HepG2 (cell line): ENCODE measurements at regions not wholly inside any gene's neighbourhood (a gene's known extent, or its start where the extent isn't known, plus 50 kb on each side); places are given as distances from the start of the nearest gene placed in this dataset.

Source experiments
- ATAC-seq: fragments of 200-7000 bp; cut with Tn5 transposase; 3 replicates; pipeline ENCODE4 v1.9.1; 2020; ENCODE audit warnings: mild to moderate bottlenecking, moderate library complexity
- BruUV-seq: library from RNA; stranded (reverse); fragments of 400-500 nt; replicated peaks from 2 replicates; lab custom pipeline; 2021; lab: Mats Ljungman, UMichigan
- CTCF ChIA-PET: fragments of 300-600 bp; formaldehyde crosslinking; extraction: SDS; loops from one replicate; lab custom pipeline; 2021; ENCODE audit warnings: low total read pairs, inconsistent platforms, low intra/inter-chr PET ratio; lab: Yijun Ruan, JAX
- POLR2A ChIA-PET: fragments of 350-600 bp; sonication (Branson Sonifier 250); formaldehyde crosslinking; loops from one replicate; lab custom pipeline; 2020; ENCODE audit warnings: antibody characterized with exemption, inconsistent platforms; lab: Yijun Ruan, JAX
- DNase-seq: peaks from one replicate; pipeline ENCODE4 v3.0.0-alpha.2; 2015; ENCODE audit warnings: low spot score
- FAIRE-seq: peaks from 3 replicates; lab custom pipeline; 2011; peaks lifted over from hg19 to GRCh38; lab: Jason Lieb, UNC
- H2AFZ ChIP-seq: one replicate; pipeline ENCODE4 v1.6.1; 2011; ENCODE audit warnings: low read length, inconsistent platforms
- H3K27ac ChIP-seq: fragments of 300-600 bp; 3 replicates; pipeline ENCODE4 v1.8.0; 2011; ENCODE audit warnings: mixed run types, mild to moderate bottlenecking, mixed read lengths, low read length, inconsistent platforms; ENCODE audit not compliant: insufficient read depth; ENCODE audit errors: extremely low read length
- H3K27me3 ChIP-seq, 2 experiments: fragments of 200-600 bp in 1 of 2; 2 replicates in 1 of 2; 3 replicates in 1 of 2; pipeline versions ENCODE4 v1.6.0 to v1.8.0; 2011; ENCODE audit warnings: low read length in 2 of 2, mild to moderate bottlenecking in 2 of 2, moderate library complexity in 2 of 2, inconsistent platforms in 1 of 2; ENCODE audit not compliant: insufficient read depth in 2 of 2, control insufficient read depth in 1 of 2
- H3K36me3 ChIP-seq, 2 experiments: fragments of 200-600 bp in 1 of 2; replicated peaks in 1 of 2; 2 replicates in 1 of 2; 3 replicates in 1 of 2; pipeline versions ENCODE4 v1.5.1 to v1.8.0; 2011; ENCODE audit warnings: low read length in 2 of 2, inconsistent platforms in 1 of 2; ENCODE audit not compliant: insufficient read depth in 2 of 2, control insufficient read depth in 1 of 2
- H3K4me1 ChIP-seq: 2 replicates; pipeline ENCODE4 v1.5.1; 2012; ENCODE audit warnings: low read length, inconsistent platforms; ENCODE audit not compliant: insufficient read depth
- H3K4me2 ChIP-seq: 2 replicates; pipeline ENCODE4 v1.6.0; 2011; ENCODE audit warnings: low read depth, low read length, inconsistent platforms
- H3K4me3 ChIP-seq, 3 experiments: fragments of 200-600 bp in 1 of 3; sonication (generic), shearing (Covaris generic) in 1 of 3; replicated peaks in 1 of 3; 2 replicates each; pipeline ENCODE4 v1.5.1; 2011 to 2016; ENCODE audit warnings: low read length in 3 of 3, inconsistent platforms in 2 of 3, low read depth in 2 of 3, mild to moderate bottlenecking in 2 of 3, control low read depth in 1 of 3, mixed read lengths in 1 of 3; ENCODE audit not compliant: insufficient read depth in 1 of 3
- H3K79me2 ChIP-seq: one replicate; pipeline ENCODE4 v1.6.1; 2011; ENCODE audit warnings: low read length, inconsistent platforms; ENCODE audit not compliant: insufficient read depth
- H3K9ac ChIP-seq: 2 replicates; pipeline ENCODE4 v1.6.0; 2011; ENCODE audit warnings: mild to moderate bottlenecking, low read depth, low read length, inconsistent platforms; ENCODE audit not compliant: insufficient read depth
- H3K9me3 ChIP-seq: 2 replicates; pipeline ENCODE4 v1.5.1; 2012; ENCODE audit warnings: mild to moderate bottlenecking, low read length
- H4K20me1 ChIP-seq: 2 replicates; pipeline ENCODE4 v1.6.0; 2011; ENCODE audit warnings: inconsistent platforms, mild to moderate bottlenecking, low read length, moderate library complexity; ENCODE audit not compliant: insufficient read depth
- CSRNP1 ChIP-seq: sonication (generic); formaldehyde crosslinking; IDR thresholded peaks from 2 replicates; pipeline ENCODE4 v1.8.1; 2023; ENCODE audit warnings: mild to moderate bottlenecking, missing genetic modification reagents
- TBL1XR1 ChIP-seq: fragments of 150-350 bp; IDR thresholded peaks from 2 replicates; pipeline ENCODE4 v1.6.1; 2014; ENCODE audit warnings: borderline replicate concordance, low read length; ENCODE audit not compliant: partially characterized antibody
- TBX3 ChIP-seq: fragments of 450-650 bp; IDR thresholded peaks from 2 replicates; pipeline ENCODE4 v1.6.1; 2017; ENCODE audit warnings: antibody characterized with exemption, mild to moderate bottlenecking, inconsistent platforms, borderline replicate concordance
- THYN1 ChIP-seq: sonication (generic); formaldehyde crosslinking; IDR thresholded peaks from 2 replicates; pipeline ENCODE4 v1.8.1; 2023; ENCODE audit warnings: low read depth, mild to moderate bottlenecking, moderate library complexity, missing genetic modification reagents, borderline replicate concordance
- ZBTB1 ChIP-seq: sonication (generic); formaldehyde crosslinking; IDR thresholded peaks from 2 replicates; pipeline ENCODE4 v1.4.0; 2020; ENCODE audit warnings: missing genetic modification reagents, borderline replicate concordance
- ZBTB14 ChIP-seq: sonication (generic); formaldehyde crosslinking; IDR thresholded peaks from 2 replicates; pipeline ENCODE4 v1.4.0; 2020; ENCODE audit warnings: missing genetic modification reagents
- ZNF441 ChIP-seq: sonication (generic); formaldehyde crosslinking; IDR thresholded peaks from 2 replicates; pipeline ENCODE4 v1.7.0; 2021; ENCODE audit warnings: missing genetic modification reagents, borderline replicate concordance
- ZNF724P ChIP-seq: sonication (generic); formaldehyde crosslinking; IDR thresholded peaks from 2 replicates; pipeline ENCODE4 v1.8.0; 2022; ENCODE audit warnings: missing genetic modification reagents, borderline replicate concordance
- ZNF792 ChIP-seq: IDR thresholded peaks from 2 replicates; pipeline ENCODE4 v1.6.1; 2016
- WGBS: methylation state at CpG from one replicate; pipeline ENCODE4 v1.1.6; 2017; ENCODE audit warnings: low lambda C conversion rate; 5-methylcytosine and 5-hydroxymethylcytosine counted together
- in situ Hi-C: cut with HindIII; loops from 2 replicates; pipeline ENCODE4 v1.10.0; 2017; ENCODE audit warnings: low pct_unique_long_range_greater_than_20kb; ENCODE audit not compliant: extremely low pct_ligation_motif_present
- intact Hi-C: fragments of 100-400 bp; cut with micrococcal nuclease; formaldehyde crosslinking; loops from one replicate; pipeline ENCODE4 v1.10.0; 2022; ENCODE audit not compliant: unreplicated experiment
- TF ChIP-seq, protein P1 (sequence below): sonication (generic); formaldehyde crosslinking; IDR thresholded peaks from 2 replicates; pipeline ENCODE4 v1.4.0; 2020; ENCODE audit warnings: mild to moderate bottlenecking, missing genetic modification reagents
- TF ChIP-seq, protein P2 (sequence below): sonication (generic); formaldehyde crosslinking; IDR thresholded peaks from 2 replicates; pipeline ENCODE4 v1.4.0; 2020; ENCODE audit warnings: missing genetic modification reagents, mild to moderate bottlenecking, borderline replicate concordance
- TF ChIP-seq, protein P3 (sequence below): sonication (generic); formaldehyde crosslinking; IDR thresholded peaks from 2 replicates; pipeline ENCODE4 v1.5.0; 2020; ENCODE audit warnings: missing genetic modification reagents

DNA sequence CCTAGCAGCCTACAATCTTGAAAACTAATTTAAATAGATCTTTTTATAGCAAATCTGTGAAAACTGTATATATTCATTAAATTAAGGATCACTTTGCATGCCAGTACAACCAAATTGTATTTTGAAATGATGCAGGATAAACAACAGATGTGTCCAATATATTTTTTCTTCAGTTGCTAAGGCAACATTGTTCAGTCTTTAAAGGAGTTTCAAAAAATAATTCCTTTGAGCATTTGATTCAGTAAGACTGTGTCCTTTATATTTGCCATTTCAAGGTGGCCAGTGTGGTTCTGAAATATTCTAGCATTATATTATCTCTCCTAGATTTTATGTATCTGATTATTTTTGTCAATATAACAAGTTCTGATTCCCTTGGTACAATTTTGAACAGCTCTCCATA, 254.7 kb downstream of the PLOD2 start:
- intact Hi-C loops, result no loop called here
- H3K4me2 ChIP-seq, result no peak overlapping the region
- no peaks in the 10 kb centered on the region for H3K36me3 ChIP-seq
- POLR2A ChIA-PET, result no interaction called here
- H3K4me3 ChIP-seq, result no peak overlapping the region
- DNase-seq (no peak), FAIRE-seq (no peak), ATAC-seq (no peak)
- CTCF ChIA-PET, result no interaction called here
- H3K4me1 ChIP-seq, result no peaks in the 10 kb centered on the region
- no peak overlapping the region for H3K9ac ChIP-seq
- H3K79me2 ChIP-seq, result no peaks in the 10 kb centered on the region
- H3K27me3 ChIP-seq, result no peaks in the 10 kb centered on the region
- H3K27ac ChIP-seq, result no peak overlapping the region
- no peak overlapping the region for H2AFZ ChIP-seq
- no TSS peak for BruUV-seq
- in situ Hi-C loops, result no loop called here
- no peaks in the 10 kb centered on the region for H3K9me3 ChIP-seq
- H4K20me1 ChIP-seq, result no peaks in the 10 kb centered on the region
- no peak for TF ChIP-seq TBL1XR1

GRCh38 chr3:145906755-145907154, 254.2 kb downstream of the PLOD2 start:
- POLR2A ChIA-PET, result no interaction called here
- WGBS, result 3% methylated on average over 2 of the region's 2 CpGs
- no peak for FAIRE-seq
- TF ChIP-seq TBX3 (no peak), ZNF441 (CRISPR knock-in tag) (no peak), ZBTB14 (CRISPR knock-in tag) (no peak), CSRNP1 (CRISPR knock-in tag) (no peak), ZBTB1 (CRISPR knock-in tag) (no peak), ZNF792 (CRISPR knock-in tag) (no peak), ZNF724P (no peak), THYN1 (CRISPR knock-in tag) (no peak)
- TF ChIP-seq, protein P1, sequence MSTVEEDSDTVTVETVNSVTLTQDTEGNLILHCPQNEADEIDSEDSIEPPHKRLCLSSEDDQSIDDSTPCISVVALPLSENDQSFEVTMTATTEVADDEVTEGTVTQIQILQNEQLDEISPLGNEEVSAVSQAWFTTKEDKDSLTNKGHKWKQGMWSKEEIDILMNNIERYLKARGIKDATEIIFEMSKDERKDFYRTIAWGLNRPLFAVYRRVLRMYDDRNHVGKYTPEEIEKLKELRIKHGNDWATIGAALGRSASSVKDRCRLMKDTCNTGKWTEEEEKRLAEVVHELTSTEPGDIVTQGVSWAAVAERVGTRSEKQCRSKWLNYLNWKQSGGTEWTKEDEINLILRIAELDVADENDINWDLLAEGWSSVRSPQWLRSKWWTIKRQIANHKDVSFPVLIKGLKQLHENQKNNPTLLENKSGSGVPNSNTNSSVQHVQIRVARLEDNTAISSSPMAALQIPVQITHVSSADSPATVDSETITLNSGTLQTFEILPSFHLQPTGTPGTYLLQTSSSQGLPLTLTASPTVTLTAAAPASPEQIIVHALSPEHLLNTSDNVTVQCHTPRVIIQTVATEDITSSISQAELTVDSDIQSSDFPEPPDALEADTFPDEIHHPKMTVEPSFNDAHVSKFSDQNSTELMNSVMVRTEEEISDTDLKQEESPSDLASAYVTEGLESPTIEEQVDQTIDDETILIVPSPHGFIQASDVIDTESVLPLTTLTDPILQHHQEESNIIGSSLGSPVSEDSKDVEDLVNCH (CRISPR knock-in tag), result no peak
- TF ChIP-seq, protein P2, sequence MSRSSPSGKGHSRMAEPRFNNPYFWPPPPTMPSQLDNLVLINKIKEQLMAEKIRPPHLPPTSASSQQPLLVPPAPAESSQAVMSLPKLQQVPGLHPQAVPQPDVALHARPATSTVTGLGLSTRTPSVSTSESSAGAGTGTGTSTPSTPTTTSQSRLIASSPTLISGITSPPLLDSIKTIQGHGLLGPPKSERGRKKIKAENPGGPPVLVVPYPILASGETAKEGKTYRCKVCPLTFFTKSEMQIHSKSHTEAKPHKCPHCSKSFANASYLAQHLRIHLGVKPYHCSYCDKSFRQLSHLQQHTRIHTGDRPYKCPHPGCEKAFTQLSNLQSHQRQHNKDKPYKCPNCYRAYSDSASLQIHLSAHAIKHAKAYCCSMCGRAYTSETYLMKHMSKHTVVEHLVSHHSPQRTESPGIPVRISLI (CRISPR knock-in tag), result no peak
- TF ChIP-seq, protein P3, sequence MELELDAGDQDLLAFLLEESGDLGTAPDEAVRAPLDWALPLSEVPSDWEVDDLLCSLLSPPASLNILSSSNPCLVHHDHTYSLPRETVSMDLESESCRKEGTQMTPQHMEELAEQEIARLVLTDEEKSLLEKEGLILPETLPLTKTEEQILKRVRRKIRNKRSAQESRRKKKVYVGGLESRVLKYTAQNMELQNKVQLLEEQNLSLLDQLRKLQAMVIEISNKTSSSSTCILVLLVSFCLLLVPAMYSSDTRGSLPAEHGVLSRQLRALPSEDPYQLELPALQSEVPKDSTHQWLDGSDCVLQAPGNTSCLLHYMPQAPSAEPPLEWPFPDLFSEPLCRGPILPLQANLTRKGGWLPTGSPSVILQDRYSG (CRISPR knock-in tag), result no peak

More at GRCh38 chr3:145906755-145907154, 254.2 kb downstream of the PLOD2 start:
- H3K27me3 ChIP-seq, result no peaks in the 10 kb centered on the region
- H3K4me3 ChIP-seq, result no peak overlapping the region
- CTCF ChIA-PET, result no interaction called here
- no peaks in the 10 kb centered on the region for H4K20me1 ChIP-seq
- no peak overlapping the region for H2AFZ ChIP-seq
- no peak overlapping the region for H3K27ac ChIP-seq
- H3K4me1 ChIP-seq, result no peaks in the 10 kb centered on the region
- H3K9ac ChIP-seq, result no peak overlapping the region
- DNase-seq (no peak), ATAC-seq (no peak)
- H3K4me2 ChIP-seq, result no peak overlapping the region
- H3K9me3 ChIP-seq, result no peaks in the 10 kb centered on the region
- in situ Hi-C loops (no loop called here), intact Hi-C loops (no loop called here)
- H3K79me2 ChIP-seq, result no peaks in the 10 kb centered on the region
- BruUV-seq, result no TSS peak
- no peaks in the 10 kb centered on the region for H3K36me3 ChIP-seq
